Ishikawa (cell line): ENCODE measurements at regions not wholly inside any gene's neighbourhood (a gene's known extent, or its start where the extent isn't known, plus 50 kb on each side); places are given as distances from the start of the nearest gene placed in this dataset.

Source experiments
- CEBPB ChIP-seq: IDR thresholded peaks from 2 replicates; pipeline ENCODE4 v1.6.1; 2012
- EGR1 ChIP-seq: IDR thresholded peaks from 2 replicates; pipeline ENCODE4 v1.6.1; 2012
- FOXM1 ChIP-seq: IDR thresholded peaks from 2 replicates; pipeline ENCODE4 v1.6.1; 2012; ENCODE audit warnings: low read depth, borderline replicate concordance
- MAX ChIP-seq: IDR thresholded peaks from 2 replicates; pipeline ENCODE4 v1.6.1; 2012
- RAD21 ChIP-seq: IDR thresholded peaks from 2 replicates; pipeline ENCODE4 v1.6.1; 2012; ENCODE audit warnings: low read depth
- REST ChIP-seq: IDR thresholded peaks from 2 replicates; pipeline ENCODE4 v1.6.1; 2012; ENCODE audit warnings: low read depth, mild to moderate bottlenecking
- TAF1 ChIP-seq: IDR thresholded peaks from 2 replicates; pipeline ENCODE4 v1.6.1; 2012; ENCODE audit warnings: low read depth, mild to moderate bottlenecking
- TEAD4 ChIP-seq: IDR thresholded peaks from 2 replicates; pipeline ENCODE4 v1.6.1; 2012
- USF1 ChIP-seq: IDR thresholded peaks from 2 replicates; pipeline ENCODE4 v1.6.1; 2012
- YY1 ChIP-seq: IDR thresholded peaks from 2 replicates; pipeline ENCODE4 v1.6.1; 2012; ENCODE audit warnings: low read depth
- ZBTB7A ChIP-seq: IDR thresholded peaks from 2 replicates; pipeline ENCODE4 v1.6.1; 2012; ENCODE audit warnings: low read depth

GRCh38 chr2:64218137-64218802 lies 74.0 kb upstream of the PELI1 start:
- TF ChIP-seq MAX: no peak
- TF ChIP-seq YY1: no peak
- no peak for TF ChIP-seq FOXM1
- no peak for TF ChIP-seq TAF1
- TF ChIP-seq USF1: no peak
- no peak for TF ChIP-seq RAD21
- TF ChIP-seq EGR1: no peak
- TF ChIP-seq REST: no peak
- TF ChIP-seq ZBTB7A: no peak
- no peak for TF ChIP-seq CEBPB
- TF ChIP-seq TEAD4: no peak
